GM10266 (cell line): ENCODE measurements at regions not wholly inside any gene's neighbourhood (a gene's known extent, or its start where the extent isn't known, plus 50 kb on each side); places are given as distances from the start of the nearest gene placed in this dataset.

Experiments
- DNase-seq: peaks from one replicate; pipeline ENCODE4 v3.0.0; 2012; ENCODE audit errors: extremely low spot score
- TF ChIP-seq, protein P1 (sequence below): IDR thresholded peaks from 2 replicates; pipeline ENCODE4 v1.5.1; 2012; ENCODE audit warnings: mild to moderate bottlenecking, low read depth; ENCODE audit not compliant: control insufficient read depth, insufficient read depth; ENCODE audit errors: missing control alignments

- TF ChIP-seq, protein P1, sequence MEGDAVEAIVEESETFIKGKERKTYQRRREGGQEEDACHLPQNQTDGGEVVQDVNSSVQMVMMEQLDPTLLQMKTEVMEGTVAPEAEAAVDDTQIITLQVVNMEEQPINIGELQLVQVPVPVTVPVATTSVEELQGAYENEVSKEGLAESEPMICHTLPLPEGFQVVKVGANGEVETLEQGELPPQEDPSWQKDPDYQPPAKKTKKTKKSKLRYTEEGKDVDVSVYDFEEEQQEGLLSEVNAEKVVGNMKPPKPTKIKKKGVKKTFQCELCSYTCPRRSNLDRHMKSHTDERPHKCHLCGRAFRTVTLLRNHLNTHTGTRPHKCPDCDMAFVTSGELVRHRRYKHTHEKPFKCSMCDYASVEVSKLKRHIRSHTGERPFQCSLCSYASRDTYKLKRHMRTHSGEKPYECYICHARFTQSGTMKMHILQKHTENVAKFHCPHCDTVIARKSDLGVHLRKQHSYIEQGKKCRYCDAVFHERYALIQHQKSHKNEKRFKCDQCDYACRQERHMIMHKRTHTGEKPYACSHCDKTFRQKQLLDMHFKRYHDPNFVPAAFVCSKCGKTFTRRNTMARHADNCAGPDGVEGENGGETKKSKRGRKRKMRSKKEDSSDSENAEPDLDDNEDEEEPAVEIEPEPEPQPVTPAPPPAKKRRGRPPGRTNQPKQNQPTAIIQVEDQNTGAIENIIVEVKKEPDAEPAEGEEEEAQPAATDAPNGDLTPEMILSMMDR, result no peak
- DNase-seq, result no peak
Observed at GRCh38 chr4:133588306-133588705, 439.2 kb downstream of the PCDH10 start.

- no peak for DNase-seq
- TF ChIP-seq, protein P1, result no peak
Observed at GRCh38 chr4:133585323-133585722, 436.2 kb downstream of the PCDH10 start.

DNA sequence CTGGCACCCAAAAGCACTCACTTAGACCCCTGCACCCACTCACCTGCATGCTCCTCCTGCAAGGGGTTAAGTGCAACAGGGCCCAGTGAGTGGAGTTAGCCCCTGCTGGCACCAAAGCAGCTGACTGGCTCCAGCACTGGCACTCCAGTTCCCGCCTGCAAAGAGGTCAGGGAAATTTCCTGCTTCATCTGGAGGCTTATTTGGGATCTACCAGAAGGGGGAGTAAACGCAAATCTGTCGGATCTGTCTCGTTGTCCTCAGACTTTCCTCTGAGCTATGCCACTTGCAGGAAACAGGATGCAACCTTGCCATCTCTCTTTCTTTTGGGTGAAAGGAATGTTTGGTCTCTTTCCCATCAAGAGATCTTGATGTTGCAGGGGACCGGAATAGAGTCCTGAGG lies 435.6 kb downstream of the PCDH10 start:
- DNase-seq, result no peak
- TF ChIP-seq, protein P1, result no peak

DNA sequence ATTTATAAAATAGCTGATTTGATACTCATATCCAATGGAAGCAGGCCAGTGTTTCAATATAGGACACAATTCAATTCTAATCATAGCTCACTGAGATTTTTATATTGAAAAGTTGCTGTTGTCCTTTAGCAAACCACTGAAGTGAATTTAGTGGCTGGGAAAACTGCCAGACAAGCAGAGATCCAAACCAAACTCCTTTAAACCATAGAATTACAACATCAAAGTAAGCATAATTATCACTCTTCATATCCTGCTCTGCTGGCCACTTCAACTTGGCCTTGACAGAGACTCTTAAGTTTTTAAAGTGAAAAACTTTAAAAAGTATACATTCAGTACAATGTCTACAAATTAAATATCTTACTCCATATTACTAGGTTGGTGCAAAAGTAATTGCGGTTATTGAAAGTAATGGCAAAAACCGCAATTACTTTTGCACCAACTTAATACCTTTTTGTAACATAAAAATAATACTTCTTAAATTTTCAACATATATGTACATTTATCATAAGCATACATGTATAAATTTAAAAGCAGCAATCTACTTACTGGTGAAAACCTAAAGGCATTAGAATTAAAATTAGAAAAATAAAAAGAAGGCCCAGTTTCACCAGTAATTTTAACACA lies 433.0 kb downstream of the PCDH10 start:
- TF ChIP-seq, protein P1, result no peak
- DNase-seq, result no peak

GRCh38 chr4:133574248-133574647 lies 425.2 kb downstream of the PCDH10 start:
- TF ChIP-seq, protein P1, result no peak
- no peak for DNase-seq

DNA sequence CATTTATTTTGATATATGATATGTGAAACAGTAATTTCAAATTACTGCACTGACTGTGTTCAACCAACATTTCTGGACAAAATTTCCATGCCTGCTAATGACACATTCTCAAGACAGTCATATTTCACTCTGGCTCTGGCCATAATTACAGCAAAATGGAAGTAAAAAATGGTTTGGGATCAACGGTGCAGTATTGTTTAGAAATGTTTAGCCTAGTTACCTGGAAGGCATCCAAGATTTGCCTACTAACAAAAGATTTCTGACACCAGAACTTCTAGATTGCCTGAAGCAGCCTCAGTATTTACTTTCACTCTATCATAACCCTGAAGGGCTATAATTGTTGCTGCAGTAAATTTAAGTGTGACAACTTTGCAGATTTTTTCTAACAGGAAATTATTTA lies 416.3 kb downstream of the PCDH10 start:
- TF ChIP-seq, protein P1, result no peak
- DNase-seq, result no peak

GRCh38 chr4:133559987-133560386 lies 410.9 kb downstream of the PCDH10 start:
- no peak for DNase-seq
- TF ChIP-seq, protein P1, result no peak
